SK-N-SH (cell line): ENCODE measurements at regions not wholly inside any gene's neighbourhood (a gene's known extent, or its start where the extent isn't known, plus 50 kb on each side); places are given as distances from the start of the nearest gene placed in this dataset.

ENCODE experiments used
- CTCF ChIA-PET: fragments of 300-600, 350-600 bp; formaldehyde crosslinking; extraction: SDS; loops from one replicate; lab custom pipeline; 2021; lab: Yijun Ruan, JAX
- POLR2A ChIA-PET: fragments of 350-600 bp; sonication (Branson Sonifier 250); formaldehyde crosslinking; extraction: SDS; loops from one replicate; lab custom pipeline; 2020; ENCODE audit warnings: antibody characterized with exemption, inconsistent platforms; lab: Yijun Ruan, JAX
- DNase-seq: peaks from one replicate; pipeline ENCODE4 v3.0.0; 2012
- H2AFZ ChIP-seq: fragments of 200-600 bp; sonication (generic); 2 replicates; pipeline ENCODE4 v1.8.1; 2016; ENCODE audit warnings: antibody characterized with exemption, mild to moderate bottlenecking, low read depth
- H3F3A ChIP-seq: fragments of 200-600 bp; sonication (generic); replicated peaks from 2 replicates; pipeline ENCODE3; 2016; ENCODE audit warnings: antibody characterized with exemption, mild to moderate bottlenecking; ENCODE audit not compliant: insufficient read depth
- H3K27ac ChIP-seq, 2 experiments: fragments of 200-500 bp in 1 of 2; fragments of 200-600 bp in 1 of 2; sonication (Bioruptor generic) in 1 of 2; sonication (generic), shearing (Covaris generic) in 1 of 2; 2 replicates each; pipeline versions ENCODE4 v1.5.1 to v1.6.1; 2014 to 2016; ENCODE audit warnings: low read depth in 2 of 2, inconsistent platforms in 1 of 2, low read length in 1 of 2, mild to moderate bottlenecking in 1 of 2, mixed read lengths in 1 of 2
- H3K27me3 ChIP-seq: fragments of 200-600 bp; sonication (generic), shearing (Covaris generic); 2 replicates; pipeline ENCODE4 v1.6.1; 2016; ENCODE audit warnings: mixed run types; ENCODE audit not compliant: insufficient read depth
- H3K36me3 ChIP-seq, 2 experiments: fragments of 200-500 bp in 1 of 2; fragments of 200-600 bp in 1 of 2; sonication (Bioruptor generic) in 1 of 2; sonication (generic) in 1 of 2; replicated peaks in 1 of 2; 2 replicates each; pipeline versions ENCODE3 to v1.5.1; 2014 to 2016; ENCODE audit warnings: low read length in 1 of 2, mild to moderate bottlenecking in 1 of 2; ENCODE audit not compliant: insufficient read depth in 2 of 2, control insufficient read depth in 1 of 2
- H3K4me1 ChIP-seq, 2 experiments: fragments of 200-500 bp in 1 of 2; fragments of 200-600 bp in 1 of 2; sonication (Bioruptor generic) in 1 of 2; sonication (generic), shearing (Covaris generic) in 1 of 2; 2 replicates each; pipeline versions ENCODE4 v1.5.1 to v1.6.1; 2014 to 2016; ENCODE audit warnings: low read depth in 1 of 2, low read length in 1 of 2, mixed run types in 1 of 2; ENCODE audit not compliant: insufficient read depth in 2 of 2, control insufficient read depth in 1 of 2
- H3K4me2 ChIP-seq: fragments of 200-600 bp; sonication (generic), shearing (Covaris generic); 2 replicates; pipeline ENCODE4 v1.6.1; 2017; ENCODE audit warnings: mixed run types
- H3K4me3 ChIP-seq, 2 experiments: fragments of 200-500 bp in 1 of 2; fragments of 200-600 bp in 1 of 2; sonication (Bioruptor generic) in 1 of 2; sonication (generic), shearing (Covaris generic) in 1 of 2; 2 replicates each; pipeline versions ENCODE4 v1.5.1 to v1.8.1; 2014 to 2016; ENCODE audit warnings: low read depth in 2 of 2, inconsistent platforms in 1 of 2, low read length in 1 of 2, mild to moderate bottlenecking in 1 of 2, mixed read lengths in 1 of 2, moderate library complexity in 1 of 2
- H3K79me2 ChIP-seq: fragments of 200-600 bp; sonication (generic); 2 replicates; pipeline ENCODE4 v1.8.1; 2017; ENCODE audit warnings: mild to moderate bottlenecking; ENCODE audit not compliant: insufficient read depth
- H3K9ac ChIP-seq: fragments of 200-600 bp; sonication (generic); 2 replicates; pipeline ENCODE4 v1.6.1; 2017; ENCODE audit warnings: mixed run types
- H3K9me2 ChIP-seq: fragments of 200-600 bp; sonication (generic); 2 replicates; pipeline ENCODE4 v1.6.1; 2017; ENCODE audit warnings: mixed run types
- H3K9me3 ChIP-seq: fragments of 200-600 bp; sonication (generic); 2 replicates; pipeline ENCODE4 v1.6.1; 2017; ENCODE audit warnings: mixed run types, mild to moderate bottlenecking, moderate library complexity
- H4K20me1 ChIP-seq: fragments of 200-600 bp; sonication (generic); 2 replicates; pipeline ENCODE4 v1.6.1; 2017; ENCODE audit warnings: mild to moderate bottlenecking, mixed run types; ENCODE audit not compliant: insufficient read depth
- CHD2 ChIP-seq: fragments of 150-350 bp; IDR thresholded peaks from 2 replicates; pipeline ENCODE4 v1.6.1; 2018; ENCODE audit warnings: low read length; ENCODE audit not compliant: partially characterized antibody
- EP300 ChIP-seq, 2 experiments: IDR thresholded peaks; 2 replicates each; pipeline versions ENCODE4 v1.4.0 to v1.6.1; 2012; ENCODE audit warnings: borderline replicate concordance in 1 of 2, low read depth in 1 of 2, low read length in 1 of 2
- EZH2phosphoT487 ChIP-seq: fragments of 200-600 bp; sonication (generic); IDR thresholded peaks from 2 replicates; pipeline ENCODE4 v1.6.1; 2017; ENCODE audit warnings: low read depth, mixed run types, mild to moderate bottlenecking, antibody characterized with exemption, moderate library complexity, borderline replicate concordance
- FOSL2 ChIP-seq: IDR thresholded peaks from 2 replicates; pipeline ENCODE4 v1.4.0; 2012; ENCODE audit warnings: low read depth, mild to moderate bottlenecking, moderate library complexity, borderline replicate concordance
- FOXJ3 ChIP-seq: sonication (generic); formaldehyde crosslinking; IDR thresholded peaks from 2 replicates; pipeline ENCODE4 v1.5.1; 2020; ENCODE audit warnings: mild to moderate bottlenecking, missing genetic modification reagents
- FOXM1 ChIP-seq: IDR thresholded peaks from 2 replicates; pipeline ENCODE4 v1.4.0; 2012; ENCODE audit warnings: low read depth, mild to moderate bottlenecking
- GABPA ChIP-seq: IDR thresholded peaks from 2 replicates; pipeline ENCODE4 v1.4.0; 2012; ENCODE audit warnings: low read depth, mild to moderate bottlenecking
- GATA2 ChIP-seq: sonication (generic); formaldehyde crosslinking; IDR thresholded peaks from 2 replicates; pipeline ENCODE4 v1.5.0; 2020; ENCODE audit warnings: mild to moderate bottlenecking, missing genetic modification reagents
- POLR2AphosphoS5 ChIP-seq: IDR thresholded peaks from 2 replicates; pipeline ENCODE4 v1.6.1; 2012; ENCODE audit warnings: low read depth, low read length
- RAD21 ChIP-seq: IDR thresholded peaks from 2 replicates; pipeline ENCODE4 v1.6.1; 2012; ENCODE audit warnings: mild to moderate bottlenecking, low read length
- RCOR1 ChIP-seq: fragments of 150-350 bp; IDR thresholded peaks from 2 replicates; pipeline ENCODE4 v1.6.1; 2017; ENCODE audit warnings: antibody characterized with exemption, low read length
- RXRA ChIP-seq: IDR thresholded peaks from 2 replicates; pipeline ENCODE4 v1.4.0; 2012; ENCODE audit warnings: low read depth, mild to moderate bottlenecking, borderline replicate concordance
- SIN3A ChIP-seq: IDR thresholded peaks from 2 replicates; pipeline ENCODE4 v1.6.1; 2012; ENCODE audit warnings: low read depth, mild to moderate bottlenecking, low read length, moderate library complexity, borderline replicate concordance
- TAF1 ChIP-seq: IDR thresholded peaks from 2 replicates; pipeline ENCODE4 v1.6.1; 2012; ENCODE audit warnings: low read depth, mild to moderate bottlenecking, low read length, moderate library complexity, borderline replicate concordance
- YY1 ChIP-seq: IDR thresholded peaks from 2 replicates; pipeline ENCODE4 v1.4.0; 2012; ENCODE audit warnings: low read depth, mild to moderate bottlenecking
- WGBS: methylation state at CpG from one replicate; pipeline ENCODE4 v1.1.6; 2017; ENCODE audit warnings: low lambda C conversion rate; 5-methylcytosine and 5-hydroxymethylcytosine counted together
- TF ChIP-seq, protein P1 (sequence below): IDR thresholded peaks from 2 replicates; pipeline ENCODE4 v1.4.0; 2012; ENCODE audit warnings: low read depth
- TF ChIP-seq, protein P2 (sequence below): fragments of 150-350 bp; IDR thresholded peaks from 2 replicates; pipeline ENCODE4 v1.6.1; 2016; ENCODE audit warnings: mild to moderate bottlenecking, low read depth, low read length
- TF ChIP-seq, protein P3 (sequence below): IDR thresholded peaks from 2 replicates; pipeline ENCODE4 v1.4.0; 2012; ENCODE audit warnings: low read depth, borderline replicate concordance
- TF ChIP-seq, protein P4 (sequence below): fragments of 200-600 bp; sonication (generic); IDR thresholded peaks from 2 replicates; pipeline ENCODE4 v1.6.1; 2017; ENCODE audit warnings: antibody characterized with exemption, mild to moderate bottlenecking, moderate library complexity
- TF ChIP-seq, protein P5 (sequence below): IDR thresholded peaks from 2 replicates; pipeline ENCODE4; 2012

DNA sequence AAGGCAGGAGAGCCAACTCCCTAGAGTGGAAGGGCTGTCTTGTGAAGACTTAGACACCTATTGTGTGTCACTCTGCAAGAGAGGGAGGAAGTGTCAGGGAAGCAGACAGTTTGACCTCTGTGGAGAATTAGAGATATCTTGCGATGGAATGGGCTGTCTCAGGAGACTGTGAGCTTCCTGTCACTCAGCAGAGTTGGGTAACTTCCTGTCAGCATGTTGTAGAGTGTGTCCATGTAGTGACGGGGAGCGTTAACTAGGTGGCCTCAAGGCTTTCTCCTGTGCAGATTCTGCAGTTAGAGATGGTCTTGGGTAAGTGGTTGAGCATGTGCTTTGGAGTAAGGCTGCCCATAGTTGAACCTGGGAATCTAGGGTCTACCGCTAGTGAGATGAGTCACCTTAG lies 136.5 kb downstream of the KIF4B start:
- H3K4me2 ChIP-seq, result no peak overlapping the region
- no peaks in the 10 kb centered on the region for H4K20me1 ChIP-seq
- TF ChIP-seq YY1 (no peak), SIN3A (no peak), EZH2phosphoT487 (no peak), FOXJ3 (CRISPR knock-in tag) (no peak), RXRA (no peak), POLR2AphosphoS5 (no peak), FOSL2 (no peak), EP300 (IDR thresholded peaks at IDR 0.05; ENCODE audit: borderline replicate concordance in 1 of 2, low read depth in 1 of 2, low read length in 1 of 2) (no peak), RCOR1 (no peak), FOXM1 (no peak), GATA2 (CRISPR knock-in tag) (no peak), CHD2 (no peak), RAD21 (no peak), TAF1 (no peak), GABPA (no peak)
- TF ChIP-seq, protein P1, sequence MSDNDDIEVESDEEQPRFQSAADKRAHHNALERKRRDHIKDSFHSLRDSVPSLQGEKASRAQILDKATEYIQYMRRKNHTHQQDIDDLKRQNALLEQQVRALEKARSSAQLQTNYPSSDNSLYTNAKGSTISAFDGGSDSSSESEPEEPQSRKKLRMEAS, result no peak
- TF ChIP-seq, protein P2, sequence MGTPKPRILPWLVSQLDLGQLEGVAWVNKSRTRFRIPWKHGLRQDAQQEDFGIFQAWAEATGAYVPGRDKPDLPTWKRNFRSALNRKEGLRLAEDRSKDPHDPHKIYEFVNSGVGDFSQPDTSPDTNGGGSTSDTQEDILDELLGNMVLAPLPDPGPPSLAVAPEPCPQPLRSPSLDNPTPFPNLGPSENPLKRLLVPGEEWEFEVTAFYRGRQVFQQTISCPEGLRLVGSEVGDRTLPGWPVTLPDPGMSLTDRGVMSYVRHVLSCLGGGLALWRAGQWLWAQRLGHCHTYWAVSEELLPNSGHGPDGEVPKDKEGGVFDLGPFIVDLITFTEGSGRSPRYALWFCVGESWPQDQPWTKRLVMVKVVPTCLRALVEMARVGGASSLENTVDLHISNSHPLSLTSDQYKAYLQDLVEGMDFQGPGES, result no peak
- TF ChIP-seq, protein P3, sequence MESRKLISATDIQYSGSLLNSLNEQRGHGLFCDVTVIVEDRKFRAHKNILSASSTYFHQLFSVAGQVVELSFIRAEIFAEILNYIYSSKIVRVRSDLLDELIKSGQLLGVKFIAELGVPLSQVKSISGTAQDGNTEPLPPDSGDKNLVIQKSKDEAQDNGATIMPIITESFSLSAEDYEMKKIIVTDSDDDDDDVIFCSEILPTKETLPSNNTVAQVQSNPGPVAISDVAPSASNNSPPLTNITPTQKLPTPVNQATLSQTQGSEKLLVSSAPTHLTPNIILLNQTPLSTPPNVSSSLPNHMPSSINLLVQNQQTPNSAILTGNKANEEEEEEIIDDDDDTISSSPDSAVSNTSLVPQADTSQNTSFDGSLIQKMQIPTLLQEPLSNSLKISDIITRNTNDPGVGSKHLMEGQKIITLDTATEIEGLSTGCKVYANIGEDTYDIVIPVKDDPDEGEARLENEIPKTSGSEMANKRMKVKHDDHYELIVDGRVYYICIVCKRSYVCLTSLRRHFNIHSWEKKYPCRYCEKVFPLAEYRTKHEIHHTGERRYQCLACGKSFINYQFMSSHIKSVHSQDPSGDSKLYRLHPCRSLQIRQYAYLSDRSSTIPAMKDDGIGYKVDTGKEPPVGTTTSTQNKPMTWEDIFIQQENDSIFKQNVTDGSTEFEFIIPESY, result no peak
- TF ChIP-seq, protein P4, sequence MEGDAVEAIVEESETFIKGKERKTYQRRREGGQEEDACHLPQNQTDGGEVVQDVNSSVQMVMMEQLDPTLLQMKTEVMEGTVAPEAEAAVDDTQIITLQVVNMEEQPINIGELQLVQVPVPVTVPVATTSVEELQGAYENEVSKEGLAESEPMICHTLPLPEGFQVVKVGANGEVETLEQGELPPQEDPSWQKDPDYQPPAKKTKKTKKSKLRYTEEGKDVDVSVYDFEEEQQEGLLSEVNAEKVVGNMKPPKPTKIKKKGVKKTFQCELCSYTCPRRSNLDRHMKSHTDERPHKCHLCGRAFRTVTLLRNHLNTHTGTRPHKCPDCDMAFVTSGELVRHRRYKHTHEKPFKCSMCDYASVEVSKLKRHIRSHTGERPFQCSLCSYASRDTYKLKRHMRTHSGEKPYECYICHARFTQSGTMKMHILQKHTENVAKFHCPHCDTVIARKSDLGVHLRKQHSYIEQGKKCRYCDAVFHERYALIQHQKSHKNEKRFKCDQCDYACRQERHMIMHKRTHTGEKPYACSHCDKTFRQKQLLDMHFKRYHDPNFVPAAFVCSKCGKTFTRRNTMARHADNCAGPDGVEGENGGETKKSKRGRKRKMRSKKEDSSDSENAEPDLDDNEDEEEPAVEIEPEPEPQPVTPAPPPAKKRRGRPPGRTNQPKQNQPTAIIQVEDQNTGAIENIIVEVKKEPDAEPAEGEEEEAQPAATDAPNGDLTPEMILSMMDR, result no peak
- TF ChIP-seq, protein P5, sequence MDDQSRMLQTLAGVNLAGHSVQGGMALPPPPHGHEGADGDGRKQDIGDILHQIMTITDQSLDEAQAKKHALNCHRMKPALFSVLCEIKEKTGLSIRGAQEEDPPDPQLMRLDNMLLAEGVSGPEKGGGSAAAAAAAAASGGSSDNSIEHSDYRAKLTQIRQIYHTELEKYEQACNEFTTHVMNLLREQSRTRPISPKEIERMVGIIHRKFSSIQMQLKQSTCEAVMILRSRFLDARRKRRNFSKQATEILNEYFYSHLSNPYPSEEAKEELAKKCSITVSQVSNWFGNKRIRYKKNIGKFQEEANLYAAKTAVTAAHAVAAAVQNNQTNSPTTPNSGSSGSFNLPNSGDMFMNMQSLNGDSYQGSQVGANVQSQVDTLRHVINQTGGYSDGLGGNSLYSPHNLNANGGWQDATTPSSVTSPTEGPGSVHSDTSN, result no peak
- no peak overlapping the region for H3K4me3 ChIP-seq
- H3K9me3 ChIP-seq, result no peaks in the 10 kb centered on the region
- no peaks in the 10 kb centered on the region for H3K36me3 ChIP-seq
- H3F3A ChIP-seq, result no peaks in the 10 kb centered on the region
- H3K27ac ChIP-seq, result no peak overlapping the region
- 14% methylated on average over 4 of the region's 4 CpGs for WGBS
- no peak for DNase-seq
- H3K4me1 ChIP-seq, result no peaks in the 10 kb centered on the region
- ChIA-PET CTCF (no interaction called here), POLR2A (no interaction called here)
- no peaks in the 10 kb centered on the region for H3K9me2 ChIP-seq
- no peak overlapping the region for H2AFZ ChIP-seq
- H3K9ac ChIP-seq, result no peak overlapping the region
- no peaks in the 10 kb centered on the region for H3K79me2 ChIP-seq
- H3K27me3 ChIP-seq, result no peaks in the 10 kb centered on the region
